Stimulated activated CD8-positive, alpha-beta memory T cell treated with anti-CD3 and anti-CD28 coated beads, Interleukin-4, amount 100 ng/mL, for 48 hours (primary cell): ENCODE measurements at regions not wholly inside any gene's neighbourhood (a gene's known extent, or its start where the extent isn't known, plus 50 kb on each side); places are given as distances from the start of the nearest gene placed in this dataset.
A peak's percentile ranks its signal among the peaks of the same experiment; 100 is the strongest.

Source experiments
- DNase-seq: peaks from one replicate; pipeline ENCODE4 v3.0.0-alpha.2; 2020

GRCh38 chr13:26456650-26457049, 100.8 kb upstream of the WASF3 start:
- no peak for DNase-seq

- no peak for DNase-seq
These were observed 100.3 kb upstream of the WASF3 start for GRCh38 chr13:26457212-26457611.

DNA sequence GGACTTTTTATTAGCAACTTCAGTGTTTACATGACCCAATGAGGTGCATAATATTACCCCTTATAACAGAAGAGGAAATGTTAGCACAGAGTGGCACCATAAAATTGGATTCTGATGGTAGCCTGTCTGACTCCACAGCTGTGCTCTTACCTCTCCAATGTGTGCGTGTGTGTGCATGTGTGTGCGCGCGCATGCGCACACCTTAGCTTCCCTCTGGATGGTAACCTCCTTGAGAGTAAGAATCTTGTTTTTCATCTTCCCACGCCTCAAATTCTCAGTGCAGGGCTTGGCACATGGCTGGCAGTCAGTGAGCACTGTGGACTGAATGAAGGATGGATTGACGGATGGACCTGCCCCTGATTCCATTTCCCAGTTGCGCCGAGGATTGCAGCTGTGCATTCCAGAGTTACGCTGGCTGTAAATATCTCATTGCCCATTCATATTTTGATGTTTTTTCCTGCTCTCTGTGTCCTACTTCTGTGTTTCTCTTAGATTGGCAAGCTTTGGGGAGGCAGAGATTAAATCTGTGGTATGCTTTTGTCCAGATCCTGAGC, 99.2 kb upstream of the WASF3 start:
- no peak for DNase-seq

DNA sequence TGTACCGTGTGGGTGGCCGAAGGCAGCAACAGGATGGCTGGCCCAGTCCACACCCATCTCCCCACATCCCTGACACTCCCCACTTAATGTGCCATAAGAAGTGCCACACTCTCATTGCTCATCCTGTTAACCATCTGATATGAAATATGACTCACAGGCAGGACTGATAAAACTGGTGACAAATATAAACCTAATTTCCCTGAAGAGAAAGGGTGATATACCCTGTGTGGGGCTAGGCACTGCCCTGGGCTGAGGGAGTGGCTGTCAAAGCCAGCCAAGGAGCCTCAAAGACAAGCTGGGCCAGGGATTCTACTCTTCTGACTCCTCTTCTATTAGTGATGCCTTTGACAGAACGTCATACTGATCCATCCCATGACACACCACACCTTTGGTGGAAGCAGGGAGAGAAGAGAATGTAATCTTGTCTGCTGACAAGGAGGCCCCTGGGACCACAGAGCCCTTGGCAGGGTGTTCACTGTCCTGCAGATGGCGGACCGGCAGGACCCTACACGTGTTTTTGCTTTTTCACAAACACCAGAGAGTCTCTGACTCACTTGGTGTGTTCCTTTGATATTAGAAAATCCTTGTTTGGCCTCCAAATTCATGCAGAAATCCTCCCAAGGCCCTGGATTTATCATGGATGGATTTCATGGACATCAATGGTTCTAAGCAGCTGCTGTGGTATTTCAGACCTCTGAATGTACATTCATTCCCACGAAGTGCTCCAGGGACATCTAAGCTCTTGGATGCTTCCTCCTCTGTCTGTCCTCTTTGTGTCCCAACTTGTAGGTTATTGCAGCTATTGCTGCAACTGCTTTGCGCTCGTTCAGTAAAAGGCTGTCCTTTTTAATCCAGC, 98.0 kb upstream of the WASF3 start:
- DNase-seq, result no peak

DNA sequence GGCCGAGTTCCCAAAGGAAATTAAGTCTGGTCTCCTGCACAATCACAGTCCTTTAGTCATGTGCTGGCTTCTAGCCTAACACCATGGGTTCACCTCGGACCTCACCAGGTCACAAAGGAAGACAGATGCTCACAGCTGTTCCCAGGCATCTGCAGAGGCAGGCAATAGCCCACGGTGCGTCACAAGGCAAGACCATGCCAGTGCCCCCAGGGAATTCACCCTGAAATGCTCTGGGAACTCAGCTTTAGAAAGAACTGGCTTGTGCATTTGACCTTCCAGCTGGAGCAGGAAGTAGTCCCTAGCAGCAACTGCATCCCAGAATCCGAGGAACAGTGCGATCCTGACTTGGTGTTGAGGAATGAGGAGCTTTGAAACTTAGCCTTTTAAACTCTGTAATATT, 96.8 kb upstream of the WASF3 start:
- DNase-seq, result no peak

- no peak for DNase-seq
These were observed 94.2 kb upstream of the WASF3 start for GRCh38 chr13:26463296-26463695.

- no peak for DNase-seq
These were observed 93.6 kb upstream of the WASF3 start for GRCh38 chr13:26463848-26464247.

DNA sequence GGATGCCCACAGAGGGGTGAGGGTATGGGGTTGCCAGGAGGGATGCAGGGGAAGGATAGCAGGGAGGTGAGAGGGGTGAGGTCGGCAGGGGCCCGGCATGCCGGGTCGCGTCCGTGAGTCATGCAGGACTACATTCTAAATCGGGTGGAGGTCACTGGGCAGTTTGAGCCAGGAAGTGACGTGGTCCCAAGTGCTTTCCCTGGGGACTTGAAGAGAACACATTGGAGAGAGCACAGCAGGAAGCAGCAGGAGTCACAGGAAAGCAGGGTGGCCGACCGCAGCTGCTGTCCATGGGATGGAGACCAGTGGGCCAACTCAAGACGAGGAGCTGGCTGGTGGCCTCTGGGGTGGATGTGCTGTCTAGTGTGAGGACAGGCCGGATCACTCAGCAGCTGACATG, 92.0 kb upstream of the WASF3 start:
- no peak for DNase-seq

DNA sequence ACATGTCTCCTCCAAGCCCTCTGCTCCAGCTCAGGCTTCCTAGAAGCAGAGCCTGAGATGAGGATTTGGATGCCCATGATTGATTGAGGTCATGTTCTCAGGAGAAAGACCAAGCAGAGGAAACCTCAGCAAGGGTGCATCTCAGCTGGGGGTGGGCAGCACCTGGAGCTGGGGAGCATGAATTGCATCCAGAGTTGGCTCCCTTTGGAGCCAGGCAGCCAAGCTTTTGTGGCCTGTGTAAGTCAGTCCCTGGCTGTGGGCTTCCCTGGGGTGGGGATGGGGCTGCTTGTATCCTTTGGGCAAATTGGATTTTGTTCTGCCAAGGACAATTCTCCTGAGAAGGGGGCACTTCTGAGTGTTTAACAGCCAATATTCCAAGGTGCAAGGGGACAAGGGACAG, 91.5 kb upstream of the WASF3 start:
- no peak for DNase-seq

GRCh38 chr13:26468265-26468801, 89.2 kb upstream of the WASF3 start:
- DNase-seq, result no peak

- DNase-seq, result no peak
These were observed 87.9 kb upstream of the WASF3 start for GRCh38 chr13:26469602-26470001.

- no peak for DNase-seq
These were observed 85.7 kb upstream of the WASF3 start for GRCh38 chr13:26471807-26472206.

- no peak for DNase-seq
These were observed 83.8 kb upstream of the WASF3 start for GRCh38 chr13:26473571-26474230.

GRCh38 chr13:26474286-26474685, 83.2 kb upstream of the WASF3 start:
- no peak for DNase-seq

GRCh38 chr13:26475176-26476110, 82.0 kb upstream of the WASF3 start:
- no peak for DNase-seq

DNA sequence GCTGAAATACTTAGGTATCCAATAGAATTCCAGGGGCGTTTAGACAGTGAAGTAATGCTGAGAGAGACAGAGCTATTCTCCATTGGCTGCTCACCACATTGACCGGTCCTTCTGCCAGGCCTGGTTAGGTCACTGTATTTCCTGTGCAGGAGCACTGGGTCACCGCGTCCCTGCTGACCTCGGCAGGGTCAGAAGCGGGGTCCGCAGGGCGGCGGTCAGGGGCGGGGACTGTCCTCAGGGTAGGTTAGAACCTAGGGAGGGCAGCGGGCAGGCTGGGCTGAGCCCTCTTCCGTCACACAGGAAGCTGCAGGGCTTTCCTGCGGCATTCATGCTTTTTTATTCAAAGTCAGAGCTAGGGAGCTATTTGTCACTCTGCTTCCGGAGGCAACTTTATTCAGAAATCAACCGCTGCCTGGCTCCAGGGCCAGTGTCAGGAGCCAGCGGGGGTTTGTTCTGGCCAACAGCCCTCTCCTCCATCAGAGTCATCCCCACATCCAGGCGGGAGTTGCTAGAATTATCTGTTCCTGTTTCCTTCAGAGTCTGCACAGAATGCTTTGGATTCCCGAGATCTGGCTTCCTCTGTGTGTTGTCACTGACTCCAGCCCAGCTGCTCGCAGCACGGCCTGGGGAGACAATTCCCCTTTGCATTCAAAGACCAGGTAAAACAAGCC, 81.2 kb upstream of the WASF3 start:
- peak; percentile 28 for DNase-seq

GRCh38 chr13:26476782-26477142, 80.7 kb upstream of the WASF3 start:
- no peak for DNase-seq

DNA sequence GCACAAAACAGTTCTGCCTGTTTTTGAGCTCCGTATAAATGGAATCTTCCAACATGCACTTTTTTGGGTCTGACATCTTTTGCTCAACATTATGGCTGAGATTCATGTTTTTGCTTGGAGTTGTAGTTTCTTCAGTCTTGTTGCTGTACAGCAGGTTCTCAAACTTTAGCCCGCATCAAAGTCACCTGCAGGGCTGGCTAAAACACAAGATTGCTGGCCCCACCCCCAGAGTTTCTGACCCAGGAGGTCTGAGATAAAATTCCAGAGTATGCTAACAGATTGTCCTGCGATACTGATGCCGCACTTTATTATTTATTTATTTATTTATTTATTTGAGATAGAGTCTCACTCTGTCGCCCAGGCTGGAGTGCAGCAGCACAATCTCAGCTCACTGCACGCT, 79.8 kb upstream of the WASF3 start:
- DNase-seq, result no peak

DNA sequence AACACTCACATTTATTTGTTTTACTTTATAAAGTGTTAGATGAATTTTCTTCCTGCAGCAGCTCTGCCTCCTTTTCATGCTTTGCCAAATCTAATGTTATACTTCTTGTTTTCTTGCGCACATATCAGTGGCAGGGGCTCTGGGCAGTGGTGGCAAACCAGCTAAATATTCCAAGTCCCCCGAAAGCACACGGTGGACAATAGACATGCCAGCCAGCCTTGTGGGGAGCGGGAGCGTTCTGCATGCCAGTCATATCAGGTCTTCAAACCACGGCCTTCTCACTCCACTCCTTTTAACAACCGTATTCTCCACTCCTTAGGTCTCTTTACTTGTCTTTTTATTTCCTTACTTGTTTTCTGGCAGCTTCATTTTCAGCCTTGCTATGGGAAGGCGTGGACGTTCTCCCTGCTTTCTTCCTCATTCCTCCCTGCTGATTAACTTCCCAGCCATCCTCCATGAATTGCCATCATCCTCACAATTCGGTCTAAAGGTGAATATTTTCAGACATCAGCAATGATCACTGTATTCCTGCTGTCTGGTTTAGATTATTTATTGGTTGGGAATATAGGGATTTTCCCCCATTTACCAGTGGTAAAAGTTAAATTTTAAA, 77.1 kb upstream of the WASF3 start:
- DNase-seq, result no peak

DNA sequence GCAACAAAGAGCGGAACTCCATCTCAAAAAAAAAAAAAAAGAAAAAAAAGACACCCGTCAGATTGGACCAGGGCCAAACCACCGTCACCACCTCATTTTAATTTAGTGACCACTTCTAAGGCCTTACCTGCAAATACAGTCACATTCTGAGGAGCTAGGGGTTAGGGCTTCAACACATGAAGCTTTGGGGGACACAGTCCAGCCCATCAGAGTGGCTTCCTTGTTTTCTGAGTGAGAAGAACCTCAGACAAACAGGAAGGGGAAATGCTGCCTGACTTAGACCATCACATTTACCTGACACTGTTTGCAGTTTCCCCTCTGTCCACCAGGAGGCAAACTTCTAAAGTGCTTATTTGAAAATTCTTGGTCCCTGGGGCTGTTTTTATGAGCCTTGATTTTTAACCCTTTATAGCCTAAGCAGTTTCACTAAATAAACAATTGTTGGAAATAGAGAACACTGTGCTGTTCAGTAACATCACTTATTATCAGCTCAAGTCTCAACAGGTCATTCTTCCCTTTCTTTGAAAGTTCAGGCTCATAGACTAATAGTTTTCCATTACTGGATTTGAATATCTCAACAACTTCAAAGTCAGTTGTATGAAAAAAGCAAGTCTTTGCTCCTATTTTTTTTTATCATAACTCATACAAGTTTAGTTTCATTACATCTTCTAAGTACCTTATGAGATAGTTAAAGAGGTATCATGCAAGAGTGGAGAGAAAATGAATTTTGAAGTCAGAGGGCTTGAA, 74.9 kb upstream of the WASF3 start:
- peak; percentile 79 for DNase-seq

DNA sequence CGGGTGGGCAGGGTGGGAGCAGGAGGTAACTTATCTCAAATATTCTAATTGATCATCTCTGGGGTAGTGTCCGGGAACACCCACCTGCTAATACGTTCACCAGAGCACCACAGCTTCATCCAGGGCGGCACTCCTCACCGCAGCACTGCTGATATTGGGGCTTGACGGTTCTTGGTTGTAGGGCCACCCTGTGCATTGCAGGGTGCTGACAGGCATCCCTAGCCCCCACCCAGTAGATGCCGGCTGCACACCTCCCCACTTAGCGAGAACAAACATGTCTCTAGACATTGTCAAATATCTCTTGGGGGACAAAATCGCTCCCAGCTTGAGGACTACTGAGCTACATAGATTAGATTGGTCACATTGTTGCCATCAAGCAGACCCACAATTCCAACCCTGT, 73.9 kb upstream of the WASF3 start:
- DNase-seq, result no peak
